PC-3 (cell line): ENCODE measurements at regions not wholly inside any gene's neighbourhood (a gene's known extent, or its start where the extent isn't known, plus 50 kb on each side); places are given as distances from the start of the nearest gene placed in this dataset.

Experiments used
- ATAC-seq: fragments of 200-7000 bp; cut with Tn5 transposase; 2 replicates; pipeline ENCODE4 v1.9.1; 2020; ENCODE audit warnings: mild to moderate bottlenecking, moderate library complexity
- BruUV-seq: library from RNA; stranded (reverse); fragments of 400-500 nt; replicated peaks from 2 replicates; lab custom pipeline; 2021; lab: Mats Ljungman, UMichigan
- CTCF ChIA-PET: fragments of 300-600 bp; sonication (Branson Sonifier 250); formaldehyde crosslinking; loops from one replicate; lab custom pipeline; 2022; ENCODE audit warnings: antibody characterized with exemption; lab: Charles Lee
- POLR2A ChIA-PET: fragments of 300-600 bp; sonication (Branson Sonifier 250); formaldehyde crosslinking; loops from one replicate; lab custom pipeline; 2022; ENCODE audit warnings: antibody characterized with exemption; ENCODE audit not compliant: unreplicated experiment; lab: Charles Lee
- DNase-seq: peaks from one replicate; pipeline ENCODE4 v3.0.0-alpha.2; 2015
- H2AFZ ChIP-seq: fragments of 300-600 bp; sonication (generic); 2 replicates; pipeline ENCODE4 v1.6.0; 2016; ENCODE audit warnings: antibody characterized with exemption, low read length
- H3F3A ChIP-seq: fragments of 300-600 bp; sonication (generic); one replicate; pipeline ENCODE4 v1.6.0; 2017; ENCODE audit warnings: antibody characterized with exemption, low read length, control low read depth, mild to moderate bottlenecking; ENCODE audit not compliant: unreplicated experiment
- H3K27ac ChIP-seq: fragments of 300-600 bp; sonication (generic); 2 replicates; pipeline ENCODE4 v1.5.1; 2016; ENCODE audit warnings: mild to moderate bottlenecking, low read length
- H3K27me3 ChIP-seq: fragments of 300-600 bp; sonication (generic); 2 replicates; pipeline ENCODE4 v1.6.1; 2016; ENCODE audit warnings: low read length, mixed read lengths
- H3K36me3 ChIP-seq: fragments of 300-600 bp; sonication (generic); 2 replicates; pipeline ENCODE4 v1.6.1; 2016; ENCODE audit warnings: low read depth, mixed run types, low read length, mixed read lengths
- H3K4me1 ChIP-seq: fragments of 300-600 bp; sonication (generic); 2 replicates; pipeline ENCODE4 v1.5.1; 2016; ENCODE audit warnings: low read length; ENCODE audit not compliant: insufficient read depth
- H3K4me2 ChIP-seq: fragments of 300-600 bp; sonication (generic); 2 replicates; pipeline ENCODE4 v1.6.0; 2016; ENCODE audit warnings: low read length
- H3K4me3 ChIP-seq: fragments of 300-600 bp; sonication (generic); 2 replicates; pipeline ENCODE4 v1.5.1; 2016; ENCODE audit warnings: mild to moderate bottlenecking, low read length, mixed read lengths
- H3K79me2 ChIP-seq: fragments of 300-600 bp; sonication (generic); 2 replicates; pipeline ENCODE4 v1.6.1; 2017; ENCODE audit warnings: low read length, mixed read lengths
- H3K9ac ChIP-seq: fragments of 300-600 bp; sonication (generic); 2 replicates; pipeline ENCODE4 v1.6.0; 2016; ENCODE audit warnings: mild to moderate bottlenecking, low read length
- H3K9me2 ChIP-seq: fragments of 300-600 bp; sonication (generic); replicated peaks from 2 replicates; pipeline ENCODE4 v1.6.1; 2016; ENCODE audit warnings: mixed run types, low read length, mixed read lengths
- H3K9me3 ChIP-seq: fragments of 300-600 bp; sonication (generic); 2 replicates; pipeline ENCODE4 v1.6.1; 2016; ENCODE audit warnings: low read length, mixed read lengths
- H4K20me1 ChIP-seq: fragments of 300-600 bp; sonication (generic); 2 replicates; pipeline ENCODE4 v1.6.1; 2016; ENCODE audit warnings: low read length, mixed read lengths
- EZH2 ChIP-seq: fragments of 300-600 bp; sonication (generic); IDR thresholded peaks from one replicate; pipeline ENCODE4 v1.6.1; 2017; ENCODE audit warnings: antibody characterized with exemption, mild to moderate bottlenecking, low read length; ENCODE audit not compliant: unreplicated experiment
- EZH2phosphoT487 ChIP-seq: fragments of 300-600 bp; sonication (generic); IDR thresholded peaks from 2 replicates; pipeline ENCODE4 v1.6.1; 2018; ENCODE audit warnings: mild to moderate bottlenecking, antibody characterized with exemption, low read length, borderline replicate concordance
- intact Hi-C: fragments of 100-400 bp; cut with micrococcal nuclease; formaldehyde crosslinking; loops from 2 replicates; pipeline ENCODE4 v1.9.0; 2023
- TF ChIP-seq, protein P1 (sequence below): fragments of 300-600 bp; sonication (generic); conservative IDR thresholded peaks from 2 replicates; pipeline ENCODE4 v1.5.1; 2017; ENCODE audit warnings: antibody characterized with exemption, low read depth, mild to moderate bottlenecking, low read length

GRCh38 chr4:181173046-181173445 lies 1070.2 kb upstream of the TENM3 start:
- intact Hi-C loops: no loop called here
- BruUV-seq: no TSS peak
- Histone ChIP-seq H3K36me3 (no peaks in the 10 kb centered on the region), H3K4me2 (no peak overlapping the region), H3K9me3 (no peaks in the 10 kb centered on the region), H3K4me1 (no peaks in the 10 kb centered on the region), H3K27me3 (peaks cover 4% of the 10 kb centered on the region; the same call in 1 of the 2 replicates), H2AFZ (no peak overlapping the region), H4K20me1 (no peaks in the 10 kb centered on the region), H3K9me2 (no peaks in the 10 kb centered on the region), H3F3A (no peaks in the 10 kb centered on the region), H3K9ac (no peak overlapping the region), H3K4me3 (no peak overlapping the region), H3K27ac (no peak overlapping the region), H3K79me2 (no peaks in the 10 kb centered on the region)
- ATAC-seq (no peak), DNase-seq (no peak)
- POLR2A ChIA-PET: no interaction called here
- no peak for TF ChIP-seq EZH2
- TF ChIP-seq, protein P1, sequence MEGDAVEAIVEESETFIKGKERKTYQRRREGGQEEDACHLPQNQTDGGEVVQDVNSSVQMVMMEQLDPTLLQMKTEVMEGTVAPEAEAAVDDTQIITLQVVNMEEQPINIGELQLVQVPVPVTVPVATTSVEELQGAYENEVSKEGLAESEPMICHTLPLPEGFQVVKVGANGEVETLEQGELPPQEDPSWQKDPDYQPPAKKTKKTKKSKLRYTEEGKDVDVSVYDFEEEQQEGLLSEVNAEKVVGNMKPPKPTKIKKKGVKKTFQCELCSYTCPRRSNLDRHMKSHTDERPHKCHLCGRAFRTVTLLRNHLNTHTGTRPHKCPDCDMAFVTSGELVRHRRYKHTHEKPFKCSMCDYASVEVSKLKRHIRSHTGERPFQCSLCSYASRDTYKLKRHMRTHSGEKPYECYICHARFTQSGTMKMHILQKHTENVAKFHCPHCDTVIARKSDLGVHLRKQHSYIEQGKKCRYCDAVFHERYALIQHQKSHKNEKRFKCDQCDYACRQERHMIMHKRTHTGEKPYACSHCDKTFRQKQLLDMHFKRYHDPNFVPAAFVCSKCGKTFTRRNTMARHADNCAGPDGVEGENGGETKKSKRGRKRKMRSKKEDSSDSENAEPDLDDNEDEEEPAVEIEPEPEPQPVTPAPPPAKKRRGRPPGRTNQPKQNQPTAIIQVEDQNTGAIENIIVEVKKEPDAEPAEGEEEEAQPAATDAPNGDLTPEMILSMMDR: no peak
- CTCF ChIA-PET: no interaction called here

- no peaks in the 10 kb centered on the region for H3K79me2 ChIP-seq
- CTCF ChIA-PET: no interaction called here
- H3K4me3 ChIP-seq: no peak overlapping the region
- no peaks in the 10 kb centered on the region for H3F3A ChIP-seq
- no peak overlapping the region for H2AFZ ChIP-seq
- intact Hi-C loops: no loop called here
- no peaks in the 10 kb centered on the region for H3K4me1 ChIP-seq
- POLR2A ChIA-PET: no interaction called here
- ATAC-seq: no peak
- H3K9me3 ChIP-seq: no peaks in the 10 kb centered on the region
- no peak overlapping the region for H3K4me2 ChIP-seq
- no peak overlapping the region for H3K27ac ChIP-seq
- no peaks in the 10 kb centered on the region for H3K9me2 ChIP-seq
- BruUV-seq: no TSS peak
- no peaks in the 10 kb centered on the region for H3K36me3 ChIP-seq
- no peaks in the 10 kb centered on the region for H3K27me3 ChIP-seq
- TF ChIP-seq, protein P1: no peak
- no peak for TF ChIP-seq EZH2
- TF ChIP-seq EZH2phosphoT487: no peak
- H3K9ac ChIP-seq: no peak overlapping the region
- DNase-seq: no peak
- no peaks in the 10 kb centered on the region for H4K20me1 ChIP-seq
Observed at GRCh38 chr4:181176306-181176705, 1066.9 kb upstream of the TENM3 start.

DNA sequence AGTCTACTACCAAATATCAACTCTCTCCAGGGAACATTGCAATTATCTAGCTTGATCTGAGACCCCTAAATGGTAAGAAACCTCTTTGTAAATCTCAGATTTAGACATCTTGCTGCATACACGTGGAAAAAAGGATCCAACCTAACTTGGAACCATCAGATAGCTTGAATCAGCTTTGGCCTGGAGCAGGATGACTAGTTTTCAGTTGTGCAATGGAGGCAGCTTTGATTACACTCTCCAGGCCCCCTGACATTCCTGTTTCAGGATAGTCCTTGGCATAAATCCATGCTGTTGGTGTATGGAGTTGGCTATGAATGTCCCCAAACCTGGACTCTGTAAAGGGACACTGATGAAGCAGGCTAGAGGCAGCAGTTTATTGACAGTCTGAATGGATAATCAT lies 1061.9 kb upstream of the TENM3 start:
- DNase-seq (no peak), ATAC-seq (no peak)
- H3K9me2 ChIP-seq: no peaks in the 10 kb centered on the region
- intact Hi-C loops: no loop called here
- H3K27ac ChIP-seq: no peak overlapping the region
- TF ChIP-seq, protein P1: no peak
- TF ChIP-seq EZH2phosphoT487 (no peak), EZH2 (no peak)
- H3K9me3 ChIP-seq: no peaks in the 10 kb centered on the region
- no peak overlapping the region for H3K4me2 ChIP-seq
- no peak overlapping the region for H3K4me3 ChIP-seq
- ChIA-PET CTCF (no interaction called here), POLR2A (no interaction called here)
- H3K9ac ChIP-seq: no peak overlapping the region
- H3K27me3 ChIP-seq: no peaks in the 10 kb centered on the region
- no peaks in the 10 kb centered on the region for H3K79me2 ChIP-seq
- H3F3A ChIP-seq: no peaks in the 10 kb centered on the region
- H3K4me1 ChIP-seq: no peaks in the 10 kb centered on the region
- H2AFZ ChIP-seq: no peak overlapping the region
- no TSS peak for BruUV-seq
- no peaks in the 10 kb centered on the region for H3K36me3 ChIP-seq
- no peaks in the 10 kb centered on the region for H4K20me1 ChIP-seq
